ENCODE measurements at regions not wholly inside any gene's neighbourhood (a gene's known extent, or its start where the extent isn't known, plus 50 kb on each side); places are given as distances from the start of the nearest gene placed in this dataset.
A peak's percentile ranks its signal among the peaks of the same experiment; 100 is the strongest.

DNA sequence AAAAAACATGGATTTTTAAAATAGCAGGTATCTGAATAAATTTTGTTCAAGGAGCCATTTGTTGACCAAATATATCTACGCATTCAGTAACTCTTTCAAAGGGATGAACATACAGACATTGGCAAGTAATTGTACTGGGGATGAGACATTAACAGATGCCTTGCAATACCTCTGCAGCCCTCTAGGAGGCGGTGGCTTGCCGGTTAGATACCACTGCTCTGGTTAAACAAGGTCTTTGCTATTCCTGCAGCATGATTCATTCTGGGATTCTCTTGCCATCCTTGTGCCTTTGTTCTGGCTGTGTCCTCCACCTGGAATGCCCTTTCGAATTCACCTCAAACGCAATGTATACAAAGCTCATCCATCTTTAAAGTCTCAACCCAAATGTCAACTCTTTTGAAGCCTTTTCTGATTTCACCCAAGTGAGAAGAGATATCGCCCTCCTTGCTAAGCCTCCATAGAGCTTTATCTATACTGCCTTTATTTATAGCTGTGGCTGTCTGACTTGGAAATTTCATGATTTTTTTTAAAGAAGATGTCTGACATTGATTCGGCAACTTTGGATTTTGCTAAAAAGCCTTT, 131.0 kb upstream of the SRRM4 start:
- Histone ChIP-seq H3K9me3 (ENCODE audit: control insufficient read depth, insufficient read depth, low read depth, low read length) (no peaks in the 10 kb centered on the region), H3K27ac (ENCODE audit: low read depth, low read length) (no peak overlapping the region), H3K4me1 (ENCODE audit: control insufficient read depth, insufficient read depth, low read length) (no peaks in the 10 kb centered on the region)

DNA sequence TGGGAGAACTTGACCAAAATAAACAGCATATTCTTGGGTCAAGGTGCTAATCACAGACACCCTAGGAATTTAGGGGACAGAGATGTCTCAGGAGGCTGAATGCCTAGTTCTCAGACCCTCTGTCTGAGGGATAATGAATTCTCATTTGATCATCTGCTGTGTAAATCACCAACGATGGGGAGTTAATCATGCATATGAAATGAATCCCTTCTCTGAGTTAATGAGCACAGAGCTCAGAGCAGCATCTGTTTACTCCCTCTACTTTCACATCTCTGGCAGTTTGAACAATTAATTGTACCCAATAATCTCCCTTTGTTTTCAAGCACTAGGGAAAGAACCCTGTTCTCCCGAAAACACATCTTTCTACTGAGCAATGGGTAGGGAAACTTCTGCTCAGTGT, 129.4 kb upstream of the SRRM4 start:
- H3K27me3 ChIP-seq (ENCODE audit: control insufficient read depth, insufficient read depth, low read length), result peaks cover 25% of the 10 kb centered on the region
- H3K4me3 ChIP-seq (ENCODE audit: low read depth, low read length), result no peak overlapping the region
- H3K9ac ChIP-seq (ENCODE audit: low read length), result no peak overlapping the region
- no peak overlapping the region for H3K27ac ChIP-seq (ENCODE audit: low read depth, low read length)
- no peaks in the 10 kb centered on the region for H3K9me3 ChIP-seq (ENCODE audit: control insufficient read depth, insufficient read depth, low read depth, low read length)
- H3K36me3 ChIP-seq (ENCODE audit: control insufficient read depth, insufficient read depth, low read length), result no peaks in the 10 kb centered on the region
- no peaks in the 10 kb centered on the region for H3K4me1 ChIP-seq (ENCODE audit: control insufficient read depth, insufficient read depth, low read length)

More for the DNA sequence above, 131.0 kb upstream of the SRRM4 start:
- Histone ChIP-seq H3K36me3 (ENCODE audit: control insufficient read depth, insufficient read depth, low read length) (no peaks in the 10 kb centered on the region), H3K9ac (ENCODE audit: low read length) (no peak overlapping the region), H3K4me3 (ENCODE audit: low read depth, low read length) (no peak overlapping the region), H3K27me3 (ENCODE audit: control insufficient read depth, insufficient read depth, low read length) (peaks cover 22% of the 10 kb centered on the region)

DNA sequence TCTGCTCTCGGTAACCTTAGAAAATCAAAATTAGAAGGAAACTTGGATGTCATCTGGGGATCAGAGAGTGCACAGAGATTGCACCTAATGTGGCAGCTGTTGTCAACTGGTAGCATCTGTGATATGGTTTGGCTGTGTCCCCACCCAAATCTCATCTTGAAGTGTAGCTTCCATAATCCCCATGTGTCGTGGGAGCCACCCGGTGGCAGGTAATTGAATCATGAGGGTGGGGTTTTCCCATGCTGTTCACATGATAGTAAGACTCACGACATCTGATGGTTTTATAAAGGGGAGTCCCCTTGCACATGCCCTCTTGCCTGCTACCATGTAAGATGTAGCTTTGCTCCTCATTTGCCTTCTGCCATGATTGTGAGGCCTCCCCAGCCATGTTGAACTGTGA, 127.7 kb upstream of the SRRM4 start:
- Histone ChIP-seq H3K36me3 (ENCODE audit: control insufficient read depth, insufficient read depth, low read length) (no peaks in the 10 kb centered on the region), H3K9me3 (ENCODE audit: control insufficient read depth, insufficient read depth, low read depth, low read length) (no peaks in the 10 kb centered on the region), H3K27ac (ENCODE audit: low read depth, low read length) (no peak overlapping the region), H3K4me1 (ENCODE audit: control insufficient read depth, insufficient read depth, low read length) (no peaks in the 10 kb centered on the region), H3K4me3 (ENCODE audit: low read depth, low read length) (no peak overlapping the region), H3K9ac (ENCODE audit: low read length) (no peak overlapping the region), H3K27me3 (ENCODE audit: control insufficient read depth, insufficient read depth, low read length) (peaks cover 32% of the 10 kb centered on the region)

DNA sequence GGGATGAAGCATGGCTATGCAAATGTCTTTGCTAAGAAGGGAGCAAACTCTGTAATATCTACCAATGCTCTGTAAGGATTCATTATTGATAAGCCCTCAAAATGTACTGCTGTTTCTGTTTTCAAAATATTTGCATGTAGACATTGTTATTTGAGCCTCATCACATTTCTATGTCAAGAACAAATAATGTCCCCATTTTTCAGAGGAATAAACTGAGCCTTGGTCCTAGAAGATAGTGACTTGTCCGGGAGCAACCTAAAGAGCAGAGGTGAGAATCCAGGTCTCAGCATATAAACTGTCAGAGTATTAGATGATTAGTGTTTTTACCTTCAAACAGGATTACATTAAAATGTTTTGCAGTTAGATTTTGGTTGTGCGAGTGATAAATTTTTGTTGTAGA, 125.5 kb upstream of the SRRM4 start:
- no peaks in the 10 kb centered on the region for H3K9me3 ChIP-seq (ENCODE audit: control insufficient read depth, insufficient read depth, low read depth, low read length)
- H3K36me3 ChIP-seq (ENCODE audit: control insufficient read depth, insufficient read depth, low read length), result no peaks in the 10 kb centered on the region
- peaks cover 51% of the 10 kb centered on the region for H3K27me3 ChIP-seq (ENCODE audit: control insufficient read depth, insufficient read depth, low read length)
- no peak overlapping the region for H3K4me3 ChIP-seq (ENCODE audit: low read depth, low read length)
- no peak overlapping the region for H3K9ac ChIP-seq (ENCODE audit: low read length)
- H3K27ac ChIP-seq (ENCODE audit: low read depth, low read length), result no peak overlapping the region
- H3K4me1 ChIP-seq (ENCODE audit: control insufficient read depth, insufficient read depth, low read length), result no peaks in the 10 kb centered on the region

DNA sequence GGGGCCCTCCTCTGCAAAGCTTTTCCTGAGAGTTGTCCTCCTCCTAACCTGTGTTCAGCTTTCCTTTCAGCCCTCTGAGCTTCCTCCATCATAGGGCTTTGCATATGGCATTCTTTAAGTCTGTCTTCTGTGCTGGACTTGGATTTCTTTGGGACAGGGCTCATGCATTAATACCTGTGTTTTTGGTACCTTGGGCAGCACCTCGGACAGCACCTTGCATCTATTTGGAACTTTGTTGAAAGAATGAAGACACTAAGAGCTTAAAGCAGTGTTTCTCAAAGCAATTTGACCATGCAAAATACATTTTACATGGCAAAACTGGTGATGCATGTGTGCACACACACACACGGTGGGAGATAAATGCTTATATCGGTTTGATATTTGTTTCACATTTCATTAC, 115.0 kb upstream of the SRRM4 start:
- H3K9me3 ChIP-seq (ENCODE audit: control insufficient read depth, insufficient read depth, low read depth, low read length), result no peaks in the 10 kb centered on the region
- no peaks in the 10 kb centered on the region for H3K36me3 ChIP-seq (ENCODE audit: control insufficient read depth, insufficient read depth, low read length)
- H3K4me3 ChIP-seq (ENCODE audit: low read depth, low read length), result no peak overlapping the region
- no peaks in the 10 kb centered on the region for H3K4me1 ChIP-seq (ENCODE audit: control insufficient read depth, insufficient read depth, low read length)
- no peak overlapping the region for H3K9ac ChIP-seq (ENCODE audit: low read length)
- no peak overlapping the region for H3K27ac ChIP-seq (ENCODE audit: low read depth, low read length)
- peaks cover 38% of the 10 kb centered on the region for H3K27me3 ChIP-seq (ENCODE audit: control insufficient read depth, insufficient read depth, low read length)

DNA sequence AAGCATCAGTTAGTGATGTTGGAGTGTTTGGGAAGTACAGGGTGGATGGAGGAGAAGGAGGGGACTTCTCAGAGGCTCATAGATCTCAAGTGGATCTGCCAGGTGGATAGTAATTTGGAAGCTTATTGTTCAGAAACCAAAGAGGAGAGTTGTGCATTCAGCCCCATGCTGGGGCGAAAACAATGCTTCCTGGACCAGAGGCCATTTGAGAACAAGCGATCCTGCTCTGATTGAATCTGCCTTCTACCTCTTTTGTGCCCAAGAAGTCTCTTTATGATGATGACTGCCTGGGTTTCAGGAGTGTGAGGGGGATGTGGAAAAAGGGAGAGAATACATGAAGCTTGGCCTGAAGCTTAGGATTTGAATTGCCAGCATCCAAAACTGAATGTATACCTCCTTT, 110.8 kb upstream of the SRRM4 start:
- Histone ChIP-seq H3K4me1 (ENCODE audit: control insufficient read depth, insufficient read depth, low read length) (peaks cover 8% of the 10 kb centered on the region), H3K4me3 (ENCODE audit: low read depth, low read length) (no peak overlapping the region), H3K36me3 (ENCODE audit: control insufficient read depth, insufficient read depth, low read length) (no peaks in the 10 kb centered on the region), H3K27me3 (ENCODE audit: control insufficient read depth, insufficient read depth, low read length) (peaks cover 35% of the 10 kb centered on the region), H3K27ac (ENCODE audit: low read depth, low read length) (no peak overlapping the region), H3K9ac (ENCODE audit: low read length) (no peak overlapping the region), H3K9me3 (ENCODE audit: control insufficient read depth, insufficient read depth, low read depth, low read length) (no peaks in the 10 kb centered on the region)

DNA sequence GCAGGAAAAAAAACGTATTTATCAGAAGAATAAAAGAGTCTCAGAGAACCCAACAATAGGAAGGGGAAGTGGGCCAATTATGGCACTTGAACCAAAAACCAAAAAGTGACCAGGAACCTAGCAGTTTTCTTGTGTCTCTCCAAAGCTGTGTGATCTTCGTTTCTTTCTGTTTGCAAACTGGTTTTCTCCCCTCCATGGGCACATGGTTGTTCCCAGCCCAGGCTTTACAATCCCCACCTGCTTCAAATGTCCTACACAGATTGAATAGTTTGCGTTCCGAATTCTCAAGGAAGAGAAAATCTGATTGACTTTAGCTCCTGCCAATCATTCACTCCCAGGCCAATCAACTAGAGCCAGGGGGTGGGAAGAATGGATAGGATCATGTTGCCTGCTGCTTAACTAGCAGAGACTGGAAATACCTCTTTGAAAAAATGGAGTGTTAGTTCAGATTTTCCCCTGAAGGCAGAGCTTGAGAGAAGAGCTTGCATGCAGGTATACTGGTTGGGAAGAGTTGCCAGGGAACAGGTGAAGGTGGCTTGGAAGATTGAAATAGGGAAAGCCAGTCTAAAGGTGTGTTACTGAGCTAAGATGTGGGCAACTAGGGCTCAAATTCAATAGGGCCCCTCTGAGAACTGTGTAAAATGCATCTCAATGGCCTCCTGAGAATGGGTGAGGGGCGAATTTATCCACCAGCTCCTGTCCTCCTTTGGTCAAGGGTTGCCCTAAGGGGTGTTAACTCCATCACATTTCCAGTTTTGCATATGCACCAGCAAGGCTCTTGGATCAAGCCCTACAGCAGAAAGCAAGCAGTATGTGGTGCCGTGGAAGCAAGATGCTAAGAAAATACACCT, 106.4 kb upstream of the SRRM4 start:
- H3K27me3 ChIP-seq (ENCODE audit: control insufficient read depth, insufficient read depth, low read length), result peaks cover 11% of the 10 kb centered on the region; the same call in 1 of the 2 replicates
- H3K9me3 ChIP-seq (ENCODE audit: control insufficient read depth, insufficient read depth, low read depth, low read length), result no peaks in the 10 kb centered on the region
- no peak overlapping the region for H3K9ac ChIP-seq (ENCODE audit: low read length)
- H3K4me1 ChIP-seq (ENCODE audit: control insufficient read depth, insufficient read depth, low read length), result peaks cover 25% of the 10 kb centered on the region
- peak overlapping the region; percentile 40; the same call in 1 of the 2 replicates for H3K4me3 ChIP-seq (ENCODE audit: low read depth, low read length)
- no peak overlapping the region for H3K27ac ChIP-seq (ENCODE audit: low read depth, low read length)
- H3K36me3 ChIP-seq (ENCODE audit: control insufficient read depth, insufficient read depth, low read length), result no peaks in the 10 kb centered on the region

DNA sequence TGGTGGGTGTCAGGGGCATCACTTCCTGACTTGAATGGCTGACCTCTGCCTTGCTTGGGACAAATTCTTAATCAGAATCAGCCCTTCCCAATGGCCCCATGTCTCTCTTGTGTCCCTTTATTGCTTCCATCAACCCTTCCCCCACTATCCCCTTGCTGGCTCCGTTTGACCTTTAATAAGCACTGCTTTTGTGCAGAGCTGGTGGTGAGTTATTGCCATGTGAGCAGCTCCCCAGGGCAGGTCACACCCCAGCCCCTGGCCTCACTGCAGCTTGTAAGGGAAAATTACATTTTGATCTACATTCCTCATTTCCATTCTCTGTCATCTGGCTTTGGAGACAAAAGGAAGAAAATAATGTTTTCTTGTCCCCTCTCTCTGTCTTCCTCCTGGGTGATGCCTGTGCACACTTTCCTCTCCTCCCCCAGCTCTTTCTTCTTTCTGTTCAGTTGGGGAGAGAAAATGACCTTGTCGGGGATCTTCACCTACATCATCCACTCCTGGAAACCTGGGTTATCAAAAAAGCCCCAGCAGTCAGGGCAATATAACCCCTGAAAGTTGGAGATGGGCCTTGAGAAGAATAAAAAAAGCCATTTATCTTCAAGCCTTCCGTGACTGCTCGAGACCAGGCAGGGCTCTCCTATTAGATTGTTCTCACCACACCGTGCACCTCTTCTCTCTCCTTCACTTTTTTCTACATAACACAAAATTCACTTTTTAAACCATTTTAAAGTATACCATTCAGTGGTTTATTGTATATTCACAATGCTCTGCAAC, 100.4 kb upstream of the SRRM4 start:
- H3K4me3 ChIP-seq (ENCODE audit: low read depth, low read length), result no peak overlapping the region
- no peak overlapping the region for H3K27ac ChIP-seq (ENCODE audit: low read depth, low read length)
- no peaks in the 10 kb centered on the region for H3K36me3 ChIP-seq (ENCODE audit: control insufficient read depth, insufficient read depth, low read length)
- H3K9ac ChIP-seq (ENCODE audit: low read length), result no peak overlapping the region
- peaks cover 19% of the 10 kb centered on the region; the same call in 1 of the 2 replicates for H3K4me1 ChIP-seq (ENCODE audit: control insufficient read depth, insufficient read depth, low read length)
- H3K9me3 ChIP-seq (ENCODE audit: control insufficient read depth, insufficient read depth, low read depth, low read length), result no peaks in the 10 kb centered on the region
- no peaks in the 10 kb centered on the region for H3K27me3 ChIP-seq (ENCODE audit: control insufficient read depth, insufficient read depth, low read length)

DNA sequence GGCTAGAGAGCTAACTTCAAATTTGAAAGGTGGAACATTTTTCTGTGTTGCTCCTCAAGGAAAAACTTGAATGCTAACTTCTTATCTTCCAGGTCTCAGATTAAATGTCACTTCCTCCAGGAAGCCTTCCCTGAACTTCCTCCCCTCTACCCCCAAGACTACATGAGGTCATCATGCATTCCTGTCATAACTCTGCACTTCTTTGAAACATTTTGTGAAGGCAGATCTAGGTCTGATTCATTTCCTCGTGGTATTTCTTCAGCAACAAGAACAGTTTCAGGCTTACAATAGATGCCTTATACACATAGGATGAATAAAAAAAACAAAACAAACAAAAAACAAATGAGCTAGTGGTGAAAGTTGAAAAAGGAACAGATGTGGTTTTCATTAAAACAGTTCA, 97.1 kb upstream of the SRRM4 start:
- H3K9me3 ChIP-seq (ENCODE audit: control insufficient read depth, insufficient read depth, low read depth, low read length), result no peaks in the 10 kb centered on the region
- H3K9ac ChIP-seq (ENCODE audit: low read length), result no peak overlapping the region
- H3K27ac ChIP-seq (ENCODE audit: low read depth, low read length), result no peak overlapping the region
- H3K27me3 ChIP-seq (ENCODE audit: control insufficient read depth, insufficient read depth, low read length), result no peaks in the 10 kb centered on the region
- no peak overlapping the region for H3K4me3 ChIP-seq (ENCODE audit: low read depth, low read length)
- H3K36me3 ChIP-seq (ENCODE audit: control insufficient read depth, insufficient read depth, low read length), result no peaks in the 10 kb centered on the region
- 0 out of 2 replicates have a peak, but pooled peaks cover 5% of the 10 kb centered on the region for H3K4me1 ChIP-seq (ENCODE audit: control insufficient read depth, insufficient read depth, low read length)

DNA sequence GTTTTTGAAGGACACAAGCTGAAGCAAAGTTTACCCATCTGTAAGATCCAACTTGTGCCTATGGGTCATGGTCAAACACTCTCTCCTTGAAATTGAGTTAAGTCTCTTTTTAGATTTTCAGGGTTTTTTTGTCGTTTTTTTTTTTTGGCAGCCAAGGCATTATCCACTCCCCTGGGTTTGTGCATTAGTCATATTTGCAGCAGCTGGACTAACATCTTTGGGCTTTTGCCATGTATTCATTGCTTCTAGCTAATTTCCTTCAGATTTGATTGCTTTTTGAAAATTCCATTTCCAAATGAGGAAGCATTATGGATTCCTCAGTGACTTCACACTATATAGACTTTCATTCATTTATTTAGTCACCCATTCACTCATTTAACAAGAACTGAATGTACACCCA, 80.3 kb upstream of the SRRM4 start:
- Histone ChIP-seq H3K4me3 (ENCODE audit: low read depth, low read length) (no peak overlapping the region), H3K36me3 (ENCODE audit: control insufficient read depth, insufficient read depth, low read length) (no peaks in the 10 kb centered on the region), H3K27ac (ENCODE audit: low read depth, low read length) (no peak overlapping the region), H3K4me1 (ENCODE audit: control insufficient read depth, insufficient read depth, low read length) (no peaks in the 10 kb centered on the region), H3K9ac (ENCODE audit: low read length) (no peak overlapping the region), H3K27me3 (ENCODE audit: control insufficient read depth, insufficient read depth, low read length) (peaks cover 35% of the 10 kb centered on the region), H3K9me3 (ENCODE audit: control insufficient read depth, insufficient read depth, low read depth, low read length) (no peaks in the 10 kb centered on the region)

DNA sequence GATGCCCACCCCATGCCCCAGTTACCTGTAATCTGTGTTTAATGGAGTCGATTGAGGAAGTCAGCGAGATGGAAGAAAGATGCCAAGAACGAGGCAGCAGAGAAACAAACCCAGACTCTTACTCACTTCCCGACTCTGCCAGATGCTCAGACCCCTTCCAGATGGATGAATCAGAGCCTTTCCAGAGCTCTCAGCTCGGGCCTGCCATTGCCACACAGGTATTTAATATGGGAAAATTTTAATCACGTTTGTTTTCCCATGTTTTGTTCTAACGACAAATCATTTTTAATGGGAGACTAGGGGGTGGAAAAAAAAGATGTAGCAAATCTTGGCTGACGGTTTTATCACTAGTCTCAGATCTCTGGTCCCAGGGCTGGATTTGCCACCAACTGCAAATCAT, 72.5 kb upstream of the SRRM4 start:
- H3K4me3 ChIP-seq (ENCODE audit: low read depth, low read length), result no peak overlapping the region
- no peak overlapping the region for H3K27ac ChIP-seq (ENCODE audit: low read depth, low read length)
- H3K4me1 ChIP-seq (ENCODE audit: control insufficient read depth, insufficient read depth, low read length), result no peaks in the 10 kb centered on the region
- H3K36me3 ChIP-seq (ENCODE audit: control insufficient read depth, insufficient read depth, low read length), result no peaks in the 10 kb centered on the region
- H3K9me3 ChIP-seq (ENCODE audit: control insufficient read depth, insufficient read depth, low read depth, low read length), result no peaks in the 10 kb centered on the region
- H3K9ac ChIP-seq (ENCODE audit: low read length), result no peak overlapping the region
- peaks cover 46% of the 10 kb centered on the region for H3K27me3 ChIP-seq (ENCODE audit: control insufficient read depth, insufficient read depth, low read length)
